A673 (cell line): ENCODE measurements at regions not wholly inside any gene's neighbourhood (a gene's known extent, or its start where the extent isn't known, plus 50 kb on each side); places are given as distances from the start of the nearest gene placed in this dataset.

ENCODE experiments used
- CTCF ChIP-seq: fragments of 300-800, 200-600 bp; sonication (generic); conservative IDR thresholded peaks from 2 replicates; pipeline ENCODE4 v1.5.1; 2017; ENCODE audit warnings: low read depth, mild to moderate bottlenecking, antibody characterized with exemption, low read length, moderate library complexity, mixed read lengths
- EZH2 ChIP-seq: fragments of 200-600 bp; sonication (generic); IDR thresholded peaks from 2 replicates; pipeline ENCODE4 v1.6.1; 2017; ENCODE audit warnings: borderline replicate concordance, low read depth, mild to moderate bottlenecking, mixed read lengths, antibody characterized with exemption, low read length; ENCODE audit not compliant: poor library complexity, severe bottlenecking

DNA sequence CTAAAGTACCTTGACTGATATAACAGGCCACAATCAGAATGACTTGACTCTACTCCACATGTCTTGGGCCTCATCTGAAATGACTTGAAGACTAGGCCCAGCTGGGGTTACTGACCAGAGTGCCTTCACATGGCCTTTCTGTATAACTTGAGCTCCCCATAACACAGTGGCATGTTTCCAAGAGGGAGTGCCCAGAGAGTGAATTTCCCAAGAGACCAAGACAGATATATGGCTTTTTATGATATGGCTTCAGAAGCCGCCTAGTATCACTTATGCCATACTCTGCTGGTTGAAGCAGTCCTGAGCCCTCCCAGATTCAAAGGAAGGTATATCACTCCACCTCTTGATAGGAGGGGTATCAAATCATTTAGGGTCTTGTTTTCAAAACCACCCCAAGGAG is 357.5 kb upstream of the EEF2KMT start:
- TF ChIP-seq CTCF (no peak), EZH2 (no peak)
